ENCODE measurements at regions not wholly inside any gene's neighbourhood (a gene's known extent, or its start where the extent isn't known, plus 50 kb on each side); places are given as distances from the start of the nearest gene placed in this dataset.

- TF ChIP-seq HES4 (CRISPR knock-in tag; IDR thresholded peaks at IDR 0.05; ENCODE audit: borderline replicate concordance) (no peak), SRY (CRISPR knock-in tag; IDR thresholded peaks at IDR 0.05) (no peak), ZKSCAN1 (IDR thresholded peaks at IDR 0.05; ENCODE audit: low read length) (no peak), TEAD3 (CRISPR knock-in tag; optimal IDR thresholded peaks at IDR 0.05; ENCODE audit: borderline replicate concordance) (peak; percentile 6), YEATS2 (CRISPR knock-in tag; IDR thresholded peaks at IDR 0.05; ENCODE audit: borderline replicate concordance) (no peak), BRD4 (CRISPR knock-in tag; IDR thresholded peaks at IDR 0.05) (peak; percentile 39; the same call in 1 of the 2 replicates), RCOR2 (CRISPR knock-in tag; IDR thresholded peaks at IDR 0.05) (0 out of 2 replicates have a peak, but pooled peaks have one; percentile 35), ZNF770 (CRISPR knock-in tag; IDR thresholded peaks at IDR 0.05) (no peak), FLYWCH1 (CRISPR knock-in tag; IDR thresholded peaks at IDR 0.05) (no peak), GATA4 (IDR thresholded peaks at IDR 0.05; ENCODE audit: borderline replicate concordance, low read depth) (no peak), THAP8 (CRISPR knock-in tag; IDR thresholded peaks at IDR 0.05; ENCODE audit: borderline replicate concordance) (no peak), HNRNPK (IDR thresholded peaks at IDR 0.05; ENCODE audit: low read depth, low read length, poor library complexity, severe bottlenecking) (peak; percentile 11), ZNF10 (CRISPR knock-in tag; IDR thresholded peaks at IDR 0.05; ENCODE audit: borderline replicate concordance, low read depth) (no peak), ZNF362 (CRISPR knock-in tag; IDR thresholded peaks at IDR 0.05; ENCODE audit: borderline replicate concordance) (peak; percentile 23; the same call in 1 of the 2 replicates), ZFYVE20 (CRISPR knock-in tag; IDR thresholded peaks at IDR 0.05; ENCODE audit: borderline replicate concordance, low read depth) (no peak), MED1 (CRISPR knock-in tag; IDR thresholded peaks at IDR 0.05) (peak; percentile 52), TRAFD1 (CRISPR knock-in tag; IDR thresholded peaks at IDR 0.05; ENCODE audit: borderline replicate concordance) (no peak), HMGA1 (CRISPR knock-in tag; conservative IDR thresholded peaks at IDR 0.05) (no peak), ZNF558 (CRISPR knock-in tag; IDR thresholded peaks at IDR 0.05; ENCODE audit: borderline replicate concordance) (0 out of 2 replicates have a peak, but pooled peaks have one; percentile 37), ZNF138 (CRISPR knock-in tag; IDR thresholded peaks at IDR 0.05; ENCODE audit: low read depth) (no peak), ARID2 (CRISPR knock-in tag; IDR thresholded peaks at IDR 0.05; ENCODE audit: borderline replicate concordance) (no peak), HNF1B (CRISPR knock-in tag; IDR thresholded peaks at IDR 0.05) (no peak)
Observed at GRCh38 chr20:17860301-17861197, 108.0 kb downstream of the SNX5 start (continued).

All from HepG2 (cell line).